ENCODE measurements at regions not wholly inside any gene's neighbourhood (a gene's known extent, or its start where the extent isn't known, plus 50 kb on each side); places are given as distances from the start of the nearest gene placed in this dataset.

DNA sequence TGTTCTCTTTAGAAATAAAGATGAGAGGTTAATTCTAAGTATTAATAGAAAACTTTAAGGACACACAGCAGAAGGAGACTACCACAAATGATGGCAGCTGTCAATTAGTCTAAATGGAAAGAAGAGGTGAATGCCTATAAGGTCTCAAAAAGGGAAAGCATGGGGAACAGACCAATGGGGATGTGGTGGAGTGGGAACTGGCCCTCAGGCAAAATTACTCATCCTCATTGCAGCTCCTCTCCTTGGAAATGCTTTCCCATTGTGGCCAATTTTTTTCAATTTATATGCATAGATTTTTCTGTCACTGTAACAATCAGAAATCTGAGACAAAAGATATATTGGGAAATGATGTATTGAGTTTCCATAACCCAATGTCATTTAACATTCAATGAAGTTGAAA is 222.9 kb upstream of the DEFB112 start:
- DNase-seq = no peak
- Histone ChIP-seq H3K4me1 (peaks cover 0 to 13% (median 7%) of the 10 kb centered on the region in 4 donors), H3K9me3 (no peaks in the 10 kb centered on the region), H3K27me3 (no peaks in the 10 kb centered on the region), H3K27ac (no peak overlapping the region), H3K36me3 (no peaks in the 10 kb centered on the region), H3K4me3 (no peak overlapping the region)
- intact Hi-C loops (cut with DNase I) = no loop called here
- TF ChIP-seq POLR2AphosphoS5 (IDR thresholded peaks at IDR 0.05) = no peak
- no peak for TF ChIP-seq EP300 (IDR thresholded peaks at IDR 0.05)
- no peak for TF ChIP-seq POLR2A (IDR thresholded peaks at IDR 0.05)
- TF ChIP-seq, protein P1, sequence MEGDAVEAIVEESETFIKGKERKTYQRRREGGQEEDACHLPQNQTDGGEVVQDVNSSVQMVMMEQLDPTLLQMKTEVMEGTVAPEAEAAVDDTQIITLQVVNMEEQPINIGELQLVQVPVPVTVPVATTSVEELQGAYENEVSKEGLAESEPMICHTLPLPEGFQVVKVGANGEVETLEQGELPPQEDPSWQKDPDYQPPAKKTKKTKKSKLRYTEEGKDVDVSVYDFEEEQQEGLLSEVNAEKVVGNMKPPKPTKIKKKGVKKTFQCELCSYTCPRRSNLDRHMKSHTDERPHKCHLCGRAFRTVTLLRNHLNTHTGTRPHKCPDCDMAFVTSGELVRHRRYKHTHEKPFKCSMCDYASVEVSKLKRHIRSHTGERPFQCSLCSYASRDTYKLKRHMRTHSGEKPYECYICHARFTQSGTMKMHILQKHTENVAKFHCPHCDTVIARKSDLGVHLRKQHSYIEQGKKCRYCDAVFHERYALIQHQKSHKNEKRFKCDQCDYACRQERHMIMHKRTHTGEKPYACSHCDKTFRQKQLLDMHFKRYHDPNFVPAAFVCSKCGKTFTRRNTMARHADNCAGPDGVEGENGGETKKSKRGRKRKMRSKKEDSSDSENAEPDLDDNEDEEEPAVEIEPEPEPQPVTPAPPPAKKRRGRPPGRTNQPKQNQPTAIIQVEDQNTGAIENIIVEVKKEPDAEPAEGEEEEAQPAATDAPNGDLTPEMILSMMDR (IDR thresholded peaks at IDR 0.05) = no peak

- Histone ChIP-seq H3K27ac (no peak overlapping the region), H3K36me3 (no peaks in the 10 kb centered on the region), H3K9me3 (no peaks in the 10 kb centered on the region), H3K4me3 (no peak overlapping the region), H3K4me1 (peaks cover 0 to 5% (median 0%) of the 10 kb centered on the region in 4 donors), H3K27me3 (no peaks in the 10 kb centered on the region)
- no peak for TF ChIP-seq POLR2A (IDR thresholded peaks at IDR 0.05)
- TF ChIP-seq POLR2AphosphoS5 (IDR thresholded peaks at IDR 0.05) = no peak
- TF ChIP-seq EP300 (IDR thresholded peaks at IDR 0.05) = no peak
- TF ChIP-seq, protein P1 (IDR thresholded peaks at IDR 0.05) = no peak
- intact Hi-C loops (cut with DNase I) = no loop called here
- 56 to 73% methylated on average over 5 of the region's 5 CpGs for WGBS, 2 donors
- DNase-seq = no peak
Observed at GRCh38 chr6:50276771-50277261, 227.1 kb upstream of the DEFB112 start.

DNA sequence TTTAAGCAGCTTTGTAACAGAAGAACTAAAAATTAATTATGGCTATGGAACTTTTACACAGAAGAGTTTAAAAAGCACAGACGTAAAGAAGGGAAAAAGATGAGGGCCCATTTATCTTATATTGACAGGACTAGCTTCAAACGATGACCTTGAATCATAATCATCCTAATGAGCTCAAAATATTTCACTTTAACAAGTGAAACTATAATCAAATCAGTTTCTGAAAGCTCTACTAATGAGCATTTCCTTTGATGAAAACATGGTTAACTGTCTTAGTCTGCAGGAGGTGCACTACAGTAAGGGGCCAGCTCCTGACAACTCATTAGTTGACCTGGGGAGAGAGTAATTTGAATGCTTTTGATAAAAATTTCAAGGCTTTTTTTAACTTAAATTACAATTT is 228.0 kb upstream of the DEFB112 start:
- Histone ChIP-seq H3K36me3 (no peaks in the 10 kb centered on the region), H3K27ac (no peak overlapping the region), H3K9me3 (no peaks in the 10 kb centered on the region), H3K4me1 (peaks cover 0 to 5% (median 0%) of the 10 kb centered on the region in 4 donors), H3K27me3 (no peaks in the 10 kb centered on the region), H3K4me3 (no peak overlapping the region)
- WGBS, 2 donors = 43 to 48% methylated on average over 2 of the region's 2 CpGs
- intact Hi-C loops (cut with DNase I) = no loop called here
- DNase-seq = no peak
- TF ChIP-seq POLR2AphosphoS5 (IDR thresholded peaks at IDR 0.05) = no peak
- TF ChIP-seq, protein P1 (IDR thresholded peaks at IDR 0.05) = no peak
- TF ChIP-seq EP300 (IDR thresholded peaks at IDR 0.05) = no peak
- TF ChIP-seq POLR2A (IDR thresholded peaks at IDR 0.05) = no peak

DNA sequence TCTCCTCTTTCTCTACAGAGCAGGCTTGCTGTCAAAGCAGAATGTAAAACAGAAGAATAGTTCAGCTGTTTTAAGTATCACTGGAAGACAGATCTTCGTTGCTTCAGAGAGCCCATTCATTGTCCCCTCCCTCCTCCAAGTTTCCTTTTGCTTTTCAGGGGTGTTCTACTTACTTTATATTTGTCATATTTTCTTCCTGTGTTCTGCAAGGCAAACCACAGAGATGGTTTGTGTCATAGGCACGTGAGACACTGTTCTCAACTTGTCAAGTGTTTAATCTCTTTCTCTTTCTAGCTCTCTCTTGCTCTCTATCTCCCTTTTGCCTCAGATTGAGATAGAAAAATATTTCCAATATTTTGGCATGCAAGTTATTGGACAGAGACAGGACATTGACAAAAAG is 228.9 kb upstream of the DEFB112 start:
- WGBS, 2 donors = 23 to 31% methylated on average over 2 of the region's 2 CpGs
- DNase-seq = no peak
- no peak overlapping the region for H3K27ac ChIP-seq
- no peaks in the 10 kb centered on the region for H3K9me3 ChIP-seq
- intact Hi-C loops (cut with DNase I) = no loop called here
- no peak overlapping the region for H3K4me3 ChIP-seq
- peaks cover 0 to 5% (median 0%) of the 10 kb centered on the region in 4 donors for H3K4me1 ChIP-seq
- no peaks in the 10 kb centered on the region for H3K27me3 ChIP-seq
- H3K36me3 ChIP-seq = no peaks in the 10 kb centered on the region
- TF ChIP-seq, protein P1 (IDR thresholded peaks at IDR 0.05) = no peak
- TF ChIP-seq POLR2AphosphoS5 (IDR thresholded peaks at IDR 0.05) = no peak

DNA sequence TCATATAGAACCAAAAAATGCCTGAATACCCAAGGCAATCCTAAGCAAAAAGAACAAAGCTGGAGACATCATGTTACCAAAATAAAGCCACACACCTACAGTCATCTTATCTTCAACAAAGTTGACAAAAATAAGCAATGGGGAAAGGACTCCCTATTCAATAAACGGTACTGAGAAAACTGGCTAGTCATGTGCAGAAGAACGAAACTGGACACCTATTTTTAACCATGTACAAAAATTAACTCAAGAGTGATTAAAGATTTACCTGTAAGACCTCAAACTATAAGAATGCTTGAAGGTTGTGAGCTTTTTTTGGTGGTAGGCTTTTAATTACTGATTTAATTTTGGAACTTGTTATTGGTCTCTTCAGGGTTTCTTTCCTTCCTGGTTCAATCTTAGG is 236.0 kb upstream of the DEFB112 start:
- H3K4me3 ChIP-seq = no peak overlapping the region
- WGBS, 2 donors = 50 to 69% methylated on average over 2 of the region's 2 CpGs
- H3K9me3 ChIP-seq = no peaks in the 10 kb centered on the region
- no peaks in the 10 kb centered on the region for H3K27me3 ChIP-seq
- H3K36me3 ChIP-seq = no peaks in the 10 kb centered on the region
- peaks cover 0 to 10% (median 0%) of the 10 kb centered on the region in 4 donors for H3K4me1 ChIP-seq
- TF ChIP-seq, protein P1 (IDR thresholded peaks at IDR 0.05) = no peak
- TF ChIP-seq EP300 (IDR thresholded peaks at IDR 0.05) (no peak), POLR2AphosphoS5 (IDR thresholded peaks at IDR 0.05) (no peak), POLR2A (IDR thresholded peaks at IDR 0.05) (no peak)
- no peak overlapping the region for H3K27ac ChIP-seq
- DNase-seq = no peak
- intact Hi-C loops (cut with DNase I) = no loop called here

Measured in sigmoid colon (tissue), 6 donors.